Cardiac muscle cell (in vitro differentiated cells and primary cell): ENCODE measurements at regions not wholly inside any gene's neighbourhood (a gene's known extent, or its start where the extent isn't known, plus 50 kb on each side); places are given as distances from the start of the nearest gene placed in this dataset.

Experiments
- DNase-seq, 2 donors: peaks; one replicate each; pipeline versions ENCODE4 v3.0.0 to v3.0.0-alpha.2; 2010 to 2017; ENCODE audit warnings: low read depth in 1 of 2, low spot score in 1 of 2
- H3K27ac ChIP-seq: fragments of 200-600 bp; sonication (generic); 2 replicates; pipeline ENCODE4 v1.5.1; 2016
- H3K27me3 ChIP-seq: fragments of 200-600 bp; sonication (generic); 2 replicates; pipeline ENCODE4 v1.6.0; 2016; ENCODE audit warnings: control low read depth
- H3K36me3 ChIP-seq: fragments of 200-600 bp; sonication (generic); 2 replicates; pipeline ENCODE4 v1.5.1; 2016; ENCODE audit warnings: control low read depth
- H3K4me1 ChIP-seq: fragments of 200-600 bp; sonication (generic); 2 replicates; pipeline ENCODE4 v1.8.1; 2017; ENCODE audit warnings: low read depth, mild to moderate bottlenecking, mixed run types
- H3K4me3 ChIP-seq: fragments of 200-600 bp; sonication (generic); 2 replicates; pipeline ENCODE4 v1.5.1; 2016; ENCODE audit warnings: mild to moderate bottlenecking
- H3K9me3 ChIP-seq: fragments of 200-600 bp; sonication (generic); 2 replicates; pipeline ENCODE4 v1.5.1; 2017; ENCODE audit warnings: low read depth, mild to moderate bottlenecking, control low read depth
- TF ChIP-seq, protein P1 (sequence below): IDR thresholded peaks from 2 replicates; pipeline ENCODE4 v1.5.1; 2012; ENCODE audit warnings: low read depth, mild to moderate bottlenecking, low read length

DNA sequence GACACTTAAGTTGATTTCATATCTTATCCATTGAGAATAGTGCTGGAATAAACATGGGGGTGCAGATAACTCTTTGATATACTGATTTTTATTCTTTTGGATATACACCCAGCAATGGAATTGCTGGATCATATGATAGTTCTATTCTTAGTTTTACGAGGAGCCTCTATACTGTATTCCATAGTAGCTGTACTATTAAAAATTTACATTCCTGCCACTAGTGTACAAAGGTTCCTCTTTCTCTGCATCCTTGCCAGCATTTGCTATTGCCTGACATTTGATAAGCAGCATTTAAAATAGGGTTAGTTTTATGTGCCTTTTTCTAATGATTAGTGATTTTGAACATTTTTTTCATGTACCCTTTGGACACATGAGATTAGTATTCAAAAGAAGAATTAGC lies 554.2 kb downstream of the JRKL start:
- Histone ChIP-seq H3K4me1 (peaks cover 9% of the 10 kb centered on the region), H3K4me3 (no peak overlapping the region), H3K27me3 (no peaks in the 10 kb centered on the region), H3K9me3 (no peaks in the 10 kb centered on the region), H3K27ac (no peak overlapping the region), H3K36me3 (no peaks in the 10 kb centered on the region)
- no peak for DNase-seq
- TF ChIP-seq, protein P1, sequence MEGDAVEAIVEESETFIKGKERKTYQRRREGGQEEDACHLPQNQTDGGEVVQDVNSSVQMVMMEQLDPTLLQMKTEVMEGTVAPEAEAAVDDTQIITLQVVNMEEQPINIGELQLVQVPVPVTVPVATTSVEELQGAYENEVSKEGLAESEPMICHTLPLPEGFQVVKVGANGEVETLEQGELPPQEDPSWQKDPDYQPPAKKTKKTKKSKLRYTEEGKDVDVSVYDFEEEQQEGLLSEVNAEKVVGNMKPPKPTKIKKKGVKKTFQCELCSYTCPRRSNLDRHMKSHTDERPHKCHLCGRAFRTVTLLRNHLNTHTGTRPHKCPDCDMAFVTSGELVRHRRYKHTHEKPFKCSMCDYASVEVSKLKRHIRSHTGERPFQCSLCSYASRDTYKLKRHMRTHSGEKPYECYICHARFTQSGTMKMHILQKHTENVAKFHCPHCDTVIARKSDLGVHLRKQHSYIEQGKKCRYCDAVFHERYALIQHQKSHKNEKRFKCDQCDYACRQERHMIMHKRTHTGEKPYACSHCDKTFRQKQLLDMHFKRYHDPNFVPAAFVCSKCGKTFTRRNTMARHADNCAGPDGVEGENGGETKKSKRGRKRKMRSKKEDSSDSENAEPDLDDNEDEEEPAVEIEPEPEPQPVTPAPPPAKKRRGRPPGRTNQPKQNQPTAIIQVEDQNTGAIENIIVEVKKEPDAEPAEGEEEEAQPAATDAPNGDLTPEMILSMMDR: no peak

DNA sequence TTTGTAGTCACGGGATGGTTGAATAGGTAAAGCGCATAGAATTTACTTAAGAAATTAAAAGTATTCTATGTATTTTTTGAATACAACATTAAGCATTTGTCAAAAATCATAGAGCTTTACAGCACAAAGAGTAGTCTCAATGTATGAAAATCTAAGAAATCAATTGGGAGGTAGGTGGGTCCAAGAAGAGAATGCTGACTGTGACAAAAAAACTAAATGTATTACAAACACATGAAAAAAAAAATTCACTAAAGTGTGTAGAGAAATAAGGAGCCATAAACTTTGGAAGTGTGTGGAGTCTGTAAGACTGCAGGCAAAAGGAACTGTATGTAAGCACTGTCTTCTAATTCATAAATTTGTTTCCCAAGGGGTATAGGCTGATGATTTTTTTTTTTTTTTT lies 558.3 kb downstream of the JRKL start:
- Histone ChIP-seq H3K9me3 (no peaks in the 10 kb centered on the region), H3K27me3 (no peaks in the 10 kb centered on the region), H3K27ac (no peak overlapping the region), H3K4me3 (no peak overlapping the region), H3K4me1 (no peaks in the 10 kb centered on the region), H3K36me3 (no peaks in the 10 kb centered on the region)
- no peak for DNase-seq
- TF ChIP-seq, protein P1: no peak

DNA sequence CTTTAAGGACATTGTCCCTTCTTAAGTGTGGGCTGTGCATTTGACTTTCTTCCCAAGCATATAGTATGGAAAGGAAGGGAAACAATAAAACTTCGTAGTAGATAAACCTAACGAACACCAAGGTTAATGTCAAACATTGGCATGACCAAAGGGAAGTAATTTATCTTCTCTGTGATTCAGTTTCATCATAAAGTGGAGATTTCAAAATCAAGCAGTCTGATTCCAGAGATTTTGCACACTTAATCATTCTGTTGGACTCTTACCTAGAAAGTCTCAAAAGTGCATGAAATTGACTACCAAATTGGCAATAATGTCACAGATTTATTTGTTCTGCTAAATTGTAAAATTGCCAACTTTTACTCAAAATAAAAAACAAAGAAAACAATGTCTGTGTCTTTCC lies 559.7 kb downstream of the JRKL start:
- no peak overlapping the region for H3K27ac ChIP-seq
- H3K4me1 ChIP-seq: no peaks in the 10 kb centered on the region
- DNase-seq: no peak
- H3K9me3 ChIP-seq: no peaks in the 10 kb centered on the region
- no peaks in the 10 kb centered on the region for H3K27me3 ChIP-seq
- H3K4me3 ChIP-seq: no peak overlapping the region
- H3K36me3 ChIP-seq: no peaks in the 10 kb centered on the region
- TF ChIP-seq, protein P1: no peak

DNA sequence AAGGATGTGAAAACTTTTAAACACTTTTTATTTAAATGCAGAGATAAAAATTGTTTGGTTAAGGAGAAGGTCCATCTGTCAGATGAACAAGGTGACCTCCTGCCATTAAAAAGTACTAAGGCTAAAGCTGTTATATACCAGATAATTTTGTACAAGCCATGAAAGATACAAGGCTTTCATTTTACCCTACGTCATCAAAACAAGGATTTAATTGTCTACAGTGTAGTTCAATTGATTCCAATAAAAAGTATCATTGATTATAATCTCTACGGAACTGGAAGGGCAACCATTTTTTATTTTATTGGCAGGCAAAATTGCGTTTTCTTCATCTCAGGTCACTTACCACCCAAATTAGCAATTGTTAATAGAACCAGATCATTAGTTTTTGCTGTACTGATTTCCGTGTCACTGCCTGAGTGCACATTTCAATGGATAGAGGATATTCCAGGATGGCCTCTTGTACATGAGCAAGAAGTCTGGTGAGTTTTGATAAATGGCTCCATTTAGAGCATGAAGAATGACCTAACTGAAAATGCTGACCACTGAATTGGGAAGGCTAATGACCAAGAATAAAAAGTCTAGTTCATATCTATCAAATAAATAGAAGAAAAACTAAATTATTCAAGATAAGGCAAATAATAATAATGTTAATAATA lies 564.9 kb downstream of the JRKL start:
- H3K27ac ChIP-seq: no peak overlapping the region
- H3K4me3 ChIP-seq: no peak overlapping the region
- TF ChIP-seq, protein P1: no peak
- H3K27me3 ChIP-seq: no peaks in the 10 kb centered on the region
- no peaks in the 10 kb centered on the region for H3K36me3 ChIP-seq
- no peak for DNase-seq
- no peaks in the 10 kb centered on the region for H3K9me3 ChIP-seq
- no peaks in the 10 kb centered on the region for H3K4me1 ChIP-seq

DNA sequence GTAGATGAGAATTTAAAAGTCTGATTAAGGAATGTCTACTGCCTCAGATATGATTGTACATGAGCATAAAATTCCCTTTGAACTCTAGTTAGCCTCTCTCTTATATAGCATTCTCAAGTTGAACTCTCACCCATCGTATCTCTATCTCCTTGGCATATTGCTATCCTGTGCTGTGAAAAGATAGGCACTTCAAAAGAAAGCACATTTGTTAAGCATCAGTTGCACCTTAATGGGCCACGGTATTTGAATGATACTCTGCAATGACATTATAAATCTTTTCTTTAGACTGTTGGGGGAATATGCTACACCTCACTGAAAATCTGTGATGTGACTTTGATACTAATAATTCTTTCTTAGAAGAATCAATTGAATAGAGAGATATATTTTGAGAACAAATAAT lies 570.7 kb downstream of the JRKL start:
- H3K27me3 ChIP-seq: no peaks in the 10 kb centered on the region
- DNase-seq: no peak
- no peaks in the 10 kb centered on the region for H3K4me1 ChIP-seq
- H3K9me3 ChIP-seq: no peaks in the 10 kb centered on the region
- H3K36me3 ChIP-seq: no peaks in the 10 kb centered on the region
- H3K27ac ChIP-seq: no peak overlapping the region
- no peak overlapping the region for H3K4me3 ChIP-seq
- TF ChIP-seq, protein P1: no peak
